ENCODE measurements at regions not wholly inside any gene's neighbourhood (a gene's known extent, or its start where the extent isn't known, plus 50 kb on each side); places are given as distances from the start of the nearest gene placed in this dataset.

GRCh38 chr3:102195198-102195948, 239.4 kb upstream of the ZPLD1 start:
- TF ChIP-seq POLR2A (IDR thresholded peaks at IDR 0.05), result no peak
- TF ChIP-seq CTCF (IDR thresholded peaks at IDR 0.05), result no peak

Measured in Peyer's patch (tissue), 4 donors.